GM06990 (cell line): ENCODE measurements at regions not wholly inside any gene's neighbourhood (a gene's known extent, or its start where the extent isn't known, plus 50 kb on each side); places are given as distances from the start of the nearest gene placed in this dataset.

ENCODE experiments used
- DNase-seq: peaks from one replicate; pipeline ENCODE4 v3.0.0-alpha.2; 2011; ENCODE audit not compliant: insufficient read length; ENCODE audit errors: extremely low read depth
- H3K27me3 ChIP-seq: replicated peaks from 2 replicates; pipeline ENCODE4 v1.6.0; 2011; ENCODE audit warnings: low read length; ENCODE audit not compliant: control insufficient read depth, insufficient read depth
- H3K36me3 ChIP-seq: 2 replicates; pipeline ENCODE4 v1.5.1; 2011; ENCODE audit warnings: low read length; ENCODE audit not compliant: control insufficient read depth, insufficient read depth
- H3K4me3 ChIP-seq: replicated peaks from 2 replicates; pipeline ENCODE4 v1.5.1; 2011; ENCODE audit warnings: low read depth, mild to moderate bottlenecking, control low read depth, low read length
- CTCF ChIP-seq: IDR thresholded peaks from 2 replicates; pipeline ENCODE4 v1.5.1; 2011; ENCODE audit warnings: low read length, control low read depth, mild to moderate bottlenecking, inconsistent platforms; ENCODE audit not compliant: insufficient read depth, poor library complexity, severe bottlenecking

- no peaks in the 10 kb centered on the region for H3K36me3 ChIP-seq
- no peaks in the 10 kb centered on the region for H3K27me3 ChIP-seq
- H3K4me3 ChIP-seq = no peak overlapping the region
- TF ChIP-seq CTCF = no peak
- DNase-seq = no peak
Measured at GRCh38 chr18:4844320-4844719, 352.7 kb downstream of the AKAIN1 start.

GRCh38 chr18:4843771-4844170, 353.3 kb downstream of the AKAIN1 start:
- no peak for DNase-seq
- TF ChIP-seq CTCF = no peak
- H3K4me3 ChIP-seq = no peak overlapping the region
- no peaks in the 10 kb centered on the region for H3K36me3 ChIP-seq
- H3K27me3 ChIP-seq = no peaks in the 10 kb centered on the region

GRCh38 chr18:4842751-4843150, 354.3 kb downstream of the AKAIN1 start:
- Histone ChIP-seq H3K27me3 (no peaks in the 10 kb centered on the region), H3K4me3 (no peak overlapping the region), H3K36me3 (no peaks in the 10 kb centered on the region)
- no peak for DNase-seq
- TF ChIP-seq CTCF = no peak

DNA sequence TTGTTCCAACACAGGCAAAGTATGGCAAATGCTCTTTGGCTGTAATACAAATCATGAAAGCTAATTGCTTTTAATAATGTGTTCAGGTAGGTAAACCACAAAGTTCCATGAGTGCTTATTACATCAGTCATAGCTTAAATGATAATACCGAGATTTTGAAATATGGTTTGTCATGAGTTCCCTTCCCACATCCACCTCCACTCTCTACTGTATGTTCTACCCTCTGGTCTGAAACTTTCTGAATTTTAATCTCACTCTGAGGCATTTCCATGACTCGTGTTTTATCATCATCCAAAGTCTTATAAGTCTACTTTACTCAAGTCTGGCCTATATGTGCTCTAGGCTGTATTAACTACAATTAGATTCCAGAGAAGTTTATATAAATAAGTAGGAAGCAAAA, 354.8 kb downstream of the AKAIN1 start:
- no peak for DNase-seq
- H3K36me3 ChIP-seq = no peaks in the 10 kb centered on the region
- H3K27me3 ChIP-seq = no peaks in the 10 kb centered on the region
- TF ChIP-seq CTCF = no peak
- no peak overlapping the region for H3K4me3 ChIP-seq

- H3K27me3 ChIP-seq = no peaks in the 10 kb centered on the region
- no peaks in the 10 kb centered on the region for H3K36me3 ChIP-seq
- no peak for DNase-seq
- TF ChIP-seq CTCF = no peak
- H3K4me3 ChIP-seq = no peak overlapping the region
Measured at GRCh38 chr18:4839639-4840038, 357.4 kb downstream of the AKAIN1 start.

GRCh38 chr18:4836141-4836540, 360.9 kb downstream of the AKAIN1 start:
- Histone ChIP-seq H3K27me3 (no peaks in the 10 kb centered on the region), H3K4me3 (no peak overlapping the region), H3K36me3 (no peaks in the 10 kb centered on the region)
- no peak for DNase-seq
- TF ChIP-seq CTCF = no peak
